Glutamatergic neuron (in vitro differentiated cells): ENCODE measurements at regions not wholly inside any gene's neighbourhood (a gene's known extent, or its start where the extent isn't known, plus 50 kb on each side); places are given as distances from the start of the nearest gene placed in this dataset.
A peak's percentile ranks its signal among the peaks of the same experiment; 100 is the strongest.

Experiments used
- DNase-seq: peaks from one replicate; pipeline ENCODE4 v3.0.0; 2022
- H3K27ac Mint-ChIP-seq: one replicate; pipeline ENCODE4 v1.8.0; 2020; ENCODE audit warnings: mild to moderate bottlenecking, mixed read lengths, inconsistent platforms; ENCODE audit not compliant: unreplicated experiment
- H3K27me3 Mint-ChIP-seq: one replicate; pipeline ENCODE4 v1.8.0; 2020; ENCODE audit warnings: mild to moderate bottlenecking, moderate library complexity, mixed read lengths, inconsistent platforms; ENCODE audit not compliant: unreplicated experiment
- H3K36me3 Mint-ChIP-seq: one replicate; pipeline ENCODE4 v1.8.0; 2020; ENCODE audit warnings: mild to moderate bottlenecking, mixed read lengths, inconsistent platforms; ENCODE audit not compliant: unreplicated experiment
- H3K4me1 Mint-ChIP-seq: one replicate; pipeline ENCODE4 v1.8.0; 2020; ENCODE audit warnings: mild to moderate bottlenecking, low read depth, mixed read lengths, inconsistent platforms; ENCODE audit not compliant: unreplicated experiment
- H3K4me3 Mint-ChIP-seq: one replicate; pipeline ENCODE4 v1.8.0; 2020; ENCODE audit warnings: mild to moderate bottlenecking, mixed read lengths, inconsistent platforms; ENCODE audit not compliant: unreplicated experiment
- H3K9me3 Mint-ChIP-seq: one replicate; pipeline ENCODE4 v1.8.0; 2020; ENCODE audit warnings: mild to moderate bottlenecking, moderate library complexity, mixed read lengths, inconsistent platforms; ENCODE audit not compliant: unreplicated experiment
- CTCF ChIP-seq: fragments of 200-600 bp; sonication (generic); IDR thresholded peaks from one replicate; pipeline ENCODE4 v1.5.0; 2021; ENCODE audit not compliant: partially characterized antibody, unreplicated experiment

GRCh38 chr4:187070740-187071139, 347.1 kb upstream of the FAT1 start:
- H3K27me3 Mint-ChIP-seq = peaks cover 3% of the 10 kb centered on the region
- H3K27ac Mint-ChIP-seq = no peak overlapping the region
- TF ChIP-seq CTCF = no peak
- H3K9me3 Mint-ChIP-seq = peaks cover 4% of the 10 kb centered on the region
- H3K4me1 Mint-ChIP-seq = peaks cover 4% of the 10 kb centered on the region
- H3K4me3 Mint-ChIP-seq = no peak overlapping the region
- no peak for DNase-seq
- no peaks in the 10 kb centered on the region for H3K36me3 Mint-ChIP-seq

- Mint-ChIP-seq H3K36me3 (no peaks in the 10 kb centered on the region), H3K4me1 (peaks cover 4% of the 10 kb centered on the region), H3K4me3 (no peak overlapping the region), H3K9me3 (peaks cover 4% of the 10 kb centered on the region), H3K27ac (no peak overlapping the region), H3K27me3 (peaks cover 3% of the 10 kb centered on the region)
- no peak for TF ChIP-seq CTCF
- peak; percentile 43 for DNase-seq
Observed at GRCh38 chr4:187071946-187072600, 348.4 kb upstream of the FAT1 start.

- peaks cover 4% of the 10 kb centered on the region for H3K4me1 Mint-ChIP-seq
- H3K27ac Mint-ChIP-seq = no peak overlapping the region
- no peak for TF ChIP-seq CTCF
- H3K9me3 Mint-ChIP-seq = peaks cover 4% of the 10 kb centered on the region
- DNase-seq = no peak
- no peak overlapping the region for H3K4me3 Mint-ChIP-seq
- peaks cover 3% of the 10 kb centered on the region for H3K27me3 Mint-ChIP-seq
- no peaks in the 10 kb centered on the region for H3K36me3 Mint-ChIP-seq
Observed at GRCh38 chr4:187073820-187074219, 350.2 kb upstream of the FAT1 start.

GRCh38 chr4:187075514-187075913, 351.9 kb upstream of the FAT1 start:
- Mint-ChIP-seq H3K4me3 (no peak overlapping the region), H3K27ac (no peak overlapping the region), H3K36me3 (no peaks in the 10 kb centered on the region), H3K4me1 (peaks cover 4% of the 10 kb centered on the region), H3K27me3 (peaks cover 3% of the 10 kb centered on the region), H3K9me3 (peaks cover 4% of the 10 kb centered on the region)
- no peak for DNase-seq
- no peak for TF ChIP-seq CTCF

GRCh38 chr4:187077744-187078401, 354.2 kb upstream of the FAT1 start:
- peaks cover 3% of the 10 kb centered on the region for H3K27me3 Mint-ChIP-seq

More at GRCh38 chr4:187077744-187078401, 354.2 kb upstream of the FAT1 start:
- DNase-seq = no peak
- H3K9me3 Mint-ChIP-seq = no peaks in the 10 kb centered on the region
- no peak for TF ChIP-seq CTCF
- H3K36me3 Mint-ChIP-seq = no peaks in the 10 kb centered on the region
- no peak overlapping the region for H3K27ac Mint-ChIP-seq
- H3K4me3 Mint-ChIP-seq = no peak overlapping the region
- no peaks in the 10 kb centered on the region for H3K4me1 Mint-ChIP-seq
